Esophagus muscularis mucosa (tissue), 4 donors: ENCODE measurements at regions not wholly inside any gene's neighbourhood (a gene's known extent, or its start where the extent isn't known, plus 50 kb on each side); places are given as distances from the start of the nearest gene placed in this dataset.

Source experiments
- DNase-seq: peaks from one replicate; pipeline ENCODE4 v3.0.0-alpha.2; 2017; ENCODE audit errors: extremely low spot score
- H3K27ac ChIP-seq, 4 donors: fragments of 200-600 bp; sonication (generic); replicated peaks in 1 of 4; 1 replicate in 3 of 4; 2 replicates in 1 of 4; pipeline ENCODE4 v1.5.1; 2016 to 2019; ENCODE audit warnings: mild to moderate bottlenecking in 1 of 4
- H3K27me3 ChIP-seq, 4 donors: fragments of 200-600 bp; sonication (generic); one replicate each; pipeline versions ENCODE4 v1.5.1 to v1.6.0; 2016 to 2019
- H3K36me3 ChIP-seq, 4 donors: fragments of 200-600 bp; sonication (generic); one replicate each; pipeline ENCODE4 v1.5.1; 2016 to 2019
- H3K4me1 ChIP-seq, 4 donors: fragments of 200-600 bp; sonication (generic); one replicate each; pipeline ENCODE4 v1.5.1; 2016 to 2019
- H3K4me3 ChIP-seq, 4 donors: fragments of 200-600 bp; sonication (generic); 1 replicate in 2 of 4; 2 replicates in 2 of 4; pipeline ENCODE4 v1.5.1; 2016 to 2019; ENCODE audit warnings: mild to moderate bottlenecking in 4 of 4, moderate library complexity in 1 of 4
- H3K9me3 ChIP-seq, 4 donors: fragments of 200-600 bp; sonication (generic); 1 replicate in 3 of 4; 2 replicates in 1 of 4; pipeline ENCODE4 v1.5.1; 2016 to 2019
- CTCF ChIP-seq, 3 experiments: fragments of 200-600 bp in 2 of 3; fragments of 450-650 bp in 1 of 3; sonication (generic) in 2 of 3; IDR thresholded peaks; one replicate each; pipeline ENCODE4 v1.5.1; 2017 to 2019; ENCODE audit warnings: antibody characterized with exemption in 3 of 3, mild to moderate bottlenecking in 2 of 3, moderate library complexity in 1 of 3
- EP300 ChIP-seq: sonication (generic); formaldehyde crosslinking; IDR thresholded peaks from one replicate; pipeline ENCODE4 v1.6.1; 2017; ENCODE audit warnings: antibody characterized with exemption
- POLR2A ChIP-seq: fragments of 450-650 bp; IDR thresholded peaks from one replicate; pipeline ENCODE4 v1.6.1; 2017; ENCODE audit warnings: antibody characterized with exemption, moderate library complexity, mild to moderate bottlenecking, low read depth
- POLR2AphosphoS5 ChIP-seq, 2 donors: sonication (generic); formaldehyde crosslinking; IDR thresholded peaks; one replicate each; pipeline ENCODE4 v1.6.1; 2017; ENCODE audit warnings: antibody characterized with exemption in 2 of 2
- WGBS: methylation state at CpG from one replicate; pipeline ENCODE4 v1.1.5; 2018; 5-methylcytosine and 5-hydroxymethylcytosine counted together
- intact Hi-C: fragments of 100-400 bp; cut with DNase I; formaldehyde crosslinking; loops from one replicate; pipeline ENCODE4 v1.15.1; 2023

GRCh38 chr15:62287066-62287857 is 122.2 kb upstream of the C2CD4B start:
- H3K27me3 ChIP-seq, result peaks cover 0 to 9% (median 0%) of the 10 kb centered on the region in 4 donors
- intact Hi-C loops, result no loop called here
- H3K9me3 ChIP-seq, result no peaks in the 10 kb centered on the region
- H3K4me1 ChIP-seq, result no peaks in the 10 kb centered on the region
- no peak overlapping the region for H3K27ac ChIP-seq
- DNase-seq, result no peak
- H3K36me3 ChIP-seq, result no peaks in the 10 kb centered on the region
- 77% methylated on average over 4 of the region's 4 CpGs for WGBS
- H3K4me3 ChIP-seq, result no peak overlapping the region
- TF ChIP-seq POLR2A (no peak), EP300 (no peak), POLR2AphosphoS5 (IDR thresholded peaks at IDR 0.05) (no peak), CTCF (IDR thresholded peaks at IDR 0.05) (no peak)

GRCh38 chr15:62288361-62289017 is 123.4 kb upstream of the C2CD4B start:
- H3K9me3 ChIP-seq, result no peaks in the 10 kb centered on the region
- TF ChIP-seq EP300 (no peak), POLR2AphosphoS5 (IDR thresholded peaks at IDR 0.05) (no peak), POLR2A (no peak), CTCF (IDR thresholded peaks at IDR 0.05) (no peak)
- H3K27me3 ChIP-seq, result peaks cover 0 to 9% (median 0%) of the 10 kb centered on the region in 4 donors
- no peaks in the 10 kb centered on the region for H3K4me1 ChIP-seq
- whole genome bisulfite sequencing, result 67% methylated on average over 6 of the region's 6 CpGs
- H3K36me3 ChIP-seq, result no peaks in the 10 kb centered on the region
- H3K4me3 ChIP-seq, result no peak overlapping the region
- no peak overlapping the region for H3K27ac ChIP-seq
- DNase-seq, result no peak
- intact Hi-C loops, result no loop called here

DNA sequence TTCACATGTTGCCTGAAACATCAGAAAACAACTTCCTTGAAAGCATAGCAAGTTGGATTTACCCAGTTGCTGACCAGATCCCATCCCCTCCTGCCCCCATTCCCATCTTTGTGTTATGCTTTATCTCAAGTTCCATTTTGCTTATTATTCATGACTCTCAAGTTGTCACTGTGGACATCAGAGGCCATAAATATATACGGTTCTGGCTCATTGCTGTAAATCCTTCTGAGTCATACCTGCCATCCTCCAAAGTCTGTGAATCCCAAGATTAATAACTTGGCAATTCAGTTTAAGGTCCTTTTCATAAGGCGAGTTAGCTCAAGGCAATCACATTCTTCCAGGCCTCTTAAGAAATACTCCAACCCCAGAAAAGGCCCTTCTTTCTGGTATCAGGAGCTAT is 126.2 kb upstream of the C2CD4B start:
- H3K4me3 ChIP-seq, result no peak overlapping the region
- no peak overlapping the region for H3K27ac ChIP-seq
- TF ChIP-seq EP300 (no peak), POLR2AphosphoS5 (IDR thresholded peaks at IDR 0.05) (no peak), CTCF (IDR thresholded peaks at IDR 0.05) (no peak), POLR2A (no peak)
- intact Hi-C loops, result no loop called here
- no peak for DNase-seq
- WGBS, result 67% methylated on average over 2 of the region's 2 CpGs
- no peaks in the 10 kb centered on the region for H3K9me3 ChIP-seq
- H3K27me3 ChIP-seq, result peaks cover 0 to 8% (median 0%) of the 10 kb centered on the region in 4 donors
- no peaks in the 10 kb centered on the region for H3K36me3 ChIP-seq
- no peaks in the 10 kb centered on the region for H3K4me1 ChIP-seq

DNA sequence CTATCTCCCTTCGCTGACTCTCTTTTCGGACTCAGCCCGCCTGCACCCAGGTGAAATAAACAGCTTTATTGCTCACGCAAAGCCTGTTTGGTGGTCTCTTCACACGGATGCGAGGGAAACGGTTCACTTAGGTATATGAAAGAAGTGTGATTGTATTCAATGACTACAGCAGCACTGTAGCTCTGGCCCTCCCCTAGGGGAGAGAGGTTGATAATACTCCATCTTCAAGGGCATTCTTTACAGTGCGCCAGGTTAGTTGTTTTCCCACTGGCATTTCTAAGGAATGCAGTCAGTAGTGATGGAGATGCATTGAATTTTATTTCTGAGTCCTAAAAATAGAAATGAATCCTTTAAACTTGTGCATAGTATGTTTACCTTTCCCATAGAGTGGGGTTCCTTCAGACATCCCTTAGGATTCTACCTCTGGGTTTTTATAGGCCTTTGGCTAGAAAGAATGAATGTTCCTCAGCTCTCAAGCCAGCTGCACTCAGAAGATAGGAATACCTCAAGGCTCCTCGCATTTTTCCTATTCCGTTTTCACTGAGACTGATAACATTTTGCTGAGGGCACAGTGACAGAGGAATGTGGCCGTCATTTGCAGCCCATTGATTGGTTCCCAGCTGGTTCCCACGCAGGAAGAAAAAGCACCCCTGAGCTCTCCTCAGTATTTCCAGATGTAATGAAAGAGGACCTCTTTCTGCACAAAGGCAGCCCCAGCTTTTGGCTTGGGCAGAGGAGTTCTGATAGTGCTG is 131.8 kb upstream of the C2CD4B start:
- Histone ChIP-seq H3K27me3 (peaks cover 0 to 11% (median 0%) of the 10 kb centered on the region in 4 donors), H3K4me3 (no peak overlapping the region), H3K4me1 (no peaks in the 10 kb centered on the region), H3K27ac (no peak overlapping the region), H3K36me3 (no peaks in the 10 kb centered on the region), H3K9me3 (no peaks in the 10 kb centered on the region)
- 75% methylated on average over 12 of the region's 12 CpGs for WGBS
- TF ChIP-seq CTCF (IDR thresholded peaks at IDR 0.05) (no peak), POLR2A (no peak), EP300 (no peak), POLR2AphosphoS5 (IDR thresholded peaks at IDR 0.05) (no peak)
- DNase-seq, result no peak
- intact Hi-C loops, result no loop called here
